HG03060 (cell line): ENCODE measurements at regions not wholly inside any gene's neighbourhood (a gene's known extent, or its start where the extent isn't known, plus 50 kb on each side); places are given as distances from the start of the nearest gene placed in this dataset.
"Not testable (repeated sequence)": the region's sequence is repeated elsewhere in the genome, so short reads cannot be mapped to it uniquely, and the experiment has no call there.

ENCODE experiments used
- ATAC-seq: cut with Tn5 transposase; IDR thresholded peaks from one replicate; pipeline ENCODE4 v1.9.1; 2021; ENCODE audit warnings: low read depth, moderate number of reproducible peaks; ENCODE audit not compliant: unreplicated experiment

- ATAC-seq, result no peak
Observed at GRCh38 chr20:50453533-50454244, 56.5 kb upstream of the PTPN1 start.

GRCh38 chr20:50455245-50455644 lies 54.9 kb upstream of the PTPN1 start:
- not testable (repeated sequence) for ATAC-seq

- ATAC-seq, result no peak
Observed at GRCh38 chr20:50455656-50456451, 54.3 kb upstream of the PTPN1 start.

- no peak for ATAC-seq
Observed at GRCh38 chr20:50456452-50457324, 53.5 kb upstream of the PTPN1 start.

GRCh38 chr20:50459124-50459918 lies 50.9 kb upstream of the PTPN1 start:
- ATAC-seq, result no peak

GRCh38 chr20:50460115-50460607 lies 50.0 kb upstream of the PTPN1 start:
- no peak for ATAC-seq
